Cerebellar cortex (tissue), 1 donor: ENCODE measurements at regions not wholly inside any gene's neighbourhood (a gene's known extent, or its start where the extent isn't known, plus 50 kb on each side); places are given as distances from the start of the nearest gene placed in this dataset.
"Not testable (repeated sequence)": the region's sequence is repeated elsewhere in the genome, so short reads cannot be mapped to it uniquely, and the experiment has no call there.

Experiments used
- DNase-seq: peaks from one replicate; pipeline ENCODE4 v3.0.0-alpha.2; 2015; ENCODE audit warnings: low spot score

- no peak for DNase-seq
Observed at GRCh38 chr16:55061126-55061525, 130.5 kb downstream of the IRX5 start.

GRCh38 chr16:55062442-55062841, 131.8 kb downstream of the IRX5 start:
- DNase-seq = no peak

DNA sequence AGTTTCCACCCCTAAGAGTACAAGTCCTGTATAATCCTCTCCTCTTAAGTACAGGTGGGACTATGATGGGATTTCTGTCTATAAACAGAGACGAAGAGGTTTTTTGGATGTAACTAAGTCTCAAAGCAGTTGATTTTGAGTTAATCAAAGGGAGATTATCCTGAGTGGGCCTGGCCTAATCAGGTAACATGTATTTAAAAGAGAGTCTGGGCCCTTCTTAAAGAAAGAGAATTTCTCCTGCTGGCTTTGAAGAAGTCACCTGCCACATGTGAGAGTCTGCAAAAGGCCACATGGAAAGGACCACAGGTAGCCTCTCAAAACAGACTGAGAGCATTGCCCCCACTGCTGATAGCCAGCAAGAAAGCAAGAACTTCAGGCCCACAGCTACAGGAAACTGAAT, 142.3 kb downstream of the IRX5 start:
- DNase-seq = no peak

- no peak for DNase-seq
Observed at GRCh38 chr16:55073830-55074229, 143.2 kb downstream of the IRX5 start.

GRCh38 chr16:55075208-55075607, 144.5 kb downstream of the IRX5 start:
- DNase-seq = not testable (repeated sequence)

DNA sequence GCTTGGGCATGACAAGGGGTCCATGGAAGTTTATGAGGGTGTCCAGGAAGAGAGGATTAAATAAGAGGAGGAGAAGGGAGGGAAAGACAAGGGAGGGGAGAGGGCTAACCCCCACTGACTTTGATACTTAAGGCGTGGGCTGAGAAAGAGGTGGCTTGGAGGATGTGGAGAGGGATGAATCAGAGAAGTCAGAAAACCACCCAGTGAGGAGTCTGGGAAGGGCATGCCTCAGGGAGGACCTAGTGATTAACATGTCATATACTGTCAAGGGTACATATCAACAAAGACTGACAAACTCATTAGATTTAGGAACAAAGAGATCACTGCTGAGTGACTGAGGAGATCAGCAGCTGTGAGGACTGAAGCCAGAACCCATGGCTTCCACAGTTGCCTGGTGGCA, 145.4 kb downstream of the IRX5 start:
- no peak for DNase-seq

- DNase-seq = no peak
Observed at GRCh38 chr16:55077266-55077665, 146.6 kb downstream of the IRX5 start.

DNA sequence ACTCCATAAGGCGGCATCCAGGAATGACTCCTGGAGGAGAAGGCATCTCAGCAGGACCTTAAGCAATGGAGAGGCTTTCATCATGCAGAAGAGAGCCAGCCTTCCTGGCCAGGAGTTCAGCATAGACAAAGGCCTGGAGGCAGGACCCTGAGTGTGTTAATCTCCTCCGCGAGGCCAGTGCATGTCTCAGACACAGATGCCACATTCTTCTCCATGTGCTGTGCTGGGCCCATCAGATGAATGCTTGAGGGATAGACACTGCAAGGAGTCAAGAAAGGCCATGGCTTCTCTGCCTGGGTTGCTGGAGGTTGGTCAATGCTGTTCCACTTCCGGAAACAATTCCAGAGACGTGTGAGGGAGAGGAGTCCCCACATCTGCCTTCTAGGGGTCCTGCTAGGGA, 147.5 kb downstream of the IRX5 start:
- DNase-seq = no peak

- DNase-seq = no peak
Observed at GRCh38 chr16:55078699-55079410, 148.2 kb downstream of the IRX5 start.

GRCh38 chr16:55081622-55082590, 151.2 kb downstream of the IRX5 start:
- DNase-seq = no peak

DNA sequence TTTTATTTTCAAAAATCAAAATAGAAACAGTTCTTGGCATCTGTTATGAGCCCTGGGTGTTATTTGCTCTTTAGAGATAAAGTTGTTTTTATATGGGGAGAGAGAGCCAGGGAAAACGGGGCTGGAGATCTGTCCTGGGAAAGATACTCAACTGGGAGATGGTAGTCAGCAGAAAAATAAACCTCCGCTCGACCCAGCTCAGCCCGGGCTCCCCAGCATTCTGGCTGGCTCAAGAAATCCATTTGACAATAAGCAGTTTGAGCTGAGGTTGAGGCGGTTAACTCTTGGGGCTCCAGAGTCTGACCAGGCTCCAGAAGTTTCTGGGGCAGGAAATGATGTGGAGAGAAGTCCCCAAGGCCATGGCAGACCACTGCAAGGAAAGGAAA, 151.9 kb downstream of the IRX5 start:
- DNase-seq = no peak

- no peak for DNase-seq
Observed at GRCh38 chr16:55083052-55083451, 152.4 kb downstream of the IRX5 start.

DNA sequence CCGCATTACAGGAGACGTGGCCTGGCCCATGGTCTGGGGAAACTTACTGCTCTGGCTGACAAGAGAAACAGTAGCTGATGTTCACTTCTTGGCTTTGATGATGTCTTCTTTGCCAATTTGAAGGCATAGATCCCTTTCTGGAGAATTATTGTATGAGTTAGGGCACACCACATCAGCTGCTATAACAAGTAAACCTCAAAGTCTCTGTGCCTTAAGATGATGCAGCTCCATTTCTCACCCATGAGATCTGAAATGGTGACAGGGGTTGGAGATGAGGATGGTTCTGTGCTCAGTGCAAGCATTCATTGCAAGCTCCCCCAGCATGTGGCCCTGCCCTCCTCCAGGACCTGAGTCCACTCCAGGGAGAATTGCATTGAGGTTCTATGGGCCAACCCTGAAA, 157.4 kb downstream of the IRX5 start:
- no peak for DNase-seq

DNA sequence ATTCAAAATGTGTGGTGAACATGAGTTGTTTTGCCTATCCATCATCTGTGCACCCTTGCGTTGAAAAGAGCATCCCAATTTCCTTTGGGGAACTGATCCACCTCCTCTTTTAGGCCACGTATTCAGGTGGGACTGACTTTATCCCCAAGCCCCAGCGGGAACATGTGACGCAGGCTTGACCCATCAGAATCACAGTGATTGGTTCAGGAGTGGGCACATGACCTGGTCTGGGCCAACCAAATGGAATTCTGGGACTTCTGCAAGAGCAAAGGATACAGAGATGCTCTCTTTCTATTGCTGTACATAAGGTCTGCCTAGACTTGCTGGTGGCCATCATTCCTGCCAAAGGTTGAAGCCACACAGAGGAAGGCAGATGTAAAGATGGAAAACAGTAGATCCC, 158.9 kb downstream of the IRX5 start:
- no peak for DNase-seq

DNA sequence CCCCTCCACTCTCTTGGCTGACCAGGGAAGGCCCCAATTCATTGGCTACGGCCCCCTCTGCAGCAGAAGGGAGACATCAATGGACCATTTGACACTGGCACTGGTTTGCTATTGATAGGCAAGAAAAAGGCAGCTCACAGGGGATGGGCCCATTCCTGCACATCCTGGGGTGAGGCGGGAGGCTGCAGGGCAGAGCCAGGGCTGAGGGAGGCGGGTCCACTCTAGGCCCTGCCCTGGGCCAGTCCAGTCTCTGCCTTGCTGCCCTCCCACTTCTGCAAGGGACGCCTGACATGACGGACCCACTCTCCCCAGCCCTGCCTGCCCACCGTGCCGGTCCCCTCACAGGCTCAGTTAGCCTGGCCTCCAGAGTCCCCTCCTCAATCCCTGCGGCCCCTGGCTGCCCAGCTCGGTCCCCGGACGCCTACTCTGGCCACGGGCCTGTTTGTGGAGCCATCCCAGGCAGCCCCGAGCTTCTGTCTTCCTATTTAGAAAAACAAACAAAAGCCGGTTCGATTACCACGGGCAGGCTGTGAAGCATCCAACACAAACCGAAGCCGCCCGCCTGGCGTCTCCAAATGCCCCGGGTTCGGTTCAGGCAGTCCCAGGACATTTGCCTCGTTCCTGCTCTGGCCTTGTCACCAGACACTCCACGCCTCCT, 160.7 kb downstream of the IRX5 start:
- DNase-seq = no peak

DNA sequence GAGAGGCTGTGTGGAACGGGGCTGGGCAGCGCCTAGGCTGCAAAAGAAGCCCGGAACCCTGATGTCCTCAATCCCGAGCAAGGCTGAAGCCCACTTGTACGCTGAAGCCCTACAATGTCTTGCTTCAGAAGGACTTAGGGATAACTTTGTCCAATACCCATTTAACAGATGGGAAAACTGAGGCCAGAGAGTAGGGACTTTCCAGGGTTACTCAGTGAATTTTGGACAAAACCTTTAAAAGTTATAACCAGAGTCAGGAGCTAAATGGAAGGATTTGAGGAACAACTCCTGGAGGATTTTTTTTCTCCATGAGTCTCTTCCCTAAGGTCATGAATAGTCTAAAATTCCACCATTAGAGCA, 161.2 kb downstream of the IRX5 start:
- no peak for DNase-seq

GRCh38 chr16:55100100-55100499, 169.4 kb downstream of the IRX5 start:
- no peak for DNase-seq

DNA sequence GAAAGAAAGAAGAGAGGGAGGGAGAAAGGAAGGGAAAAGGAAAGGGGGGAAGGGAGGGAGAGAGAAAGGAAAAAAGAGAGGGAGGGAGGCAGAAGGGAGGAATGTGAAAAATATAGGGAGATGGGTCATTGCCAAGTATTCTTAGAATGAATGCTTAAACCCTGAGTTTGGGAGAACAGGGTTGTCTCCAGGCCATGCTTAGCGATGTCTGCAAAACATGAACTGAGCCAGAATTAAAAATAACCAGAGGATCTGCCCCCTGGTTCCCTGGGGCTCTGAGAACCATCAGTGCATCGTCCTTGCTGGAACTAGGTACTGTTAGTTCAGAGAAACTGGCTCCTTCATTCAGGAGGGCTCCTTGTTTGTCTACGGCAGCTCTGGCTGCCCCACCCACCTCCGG, 170.4 kb downstream of the IRX5 start:
- DNase-seq = no peak

DNA sequence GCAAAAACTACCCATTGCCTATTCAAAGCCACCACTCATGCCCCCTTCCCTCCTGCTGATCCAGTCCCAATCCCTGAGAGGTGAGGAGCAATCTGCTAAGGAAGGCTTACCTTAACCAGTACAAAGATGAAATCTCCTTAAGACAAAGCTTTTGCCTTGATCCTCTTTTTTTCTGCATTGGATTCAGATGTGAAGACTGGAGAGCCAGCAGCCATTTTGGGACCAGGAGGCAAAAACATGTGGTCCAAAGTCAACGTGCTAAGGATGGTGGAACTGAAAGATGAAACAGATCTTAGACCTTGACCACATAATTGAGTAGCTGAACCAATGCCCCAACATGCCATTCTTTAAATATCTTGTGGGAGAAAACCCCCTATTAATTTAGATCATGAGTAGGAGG, 171.4 kb downstream of the IRX5 start:
- DNase-seq = no peak

GRCh38 chr16:55102531-55102930, 171.9 kb downstream of the IRX5 start:
- DNase-seq = no peak

GRCh38 chr16:55107851-55108250, 177.2 kb downstream of the IRX5 start:
- no peak for DNase-seq

DNA sequence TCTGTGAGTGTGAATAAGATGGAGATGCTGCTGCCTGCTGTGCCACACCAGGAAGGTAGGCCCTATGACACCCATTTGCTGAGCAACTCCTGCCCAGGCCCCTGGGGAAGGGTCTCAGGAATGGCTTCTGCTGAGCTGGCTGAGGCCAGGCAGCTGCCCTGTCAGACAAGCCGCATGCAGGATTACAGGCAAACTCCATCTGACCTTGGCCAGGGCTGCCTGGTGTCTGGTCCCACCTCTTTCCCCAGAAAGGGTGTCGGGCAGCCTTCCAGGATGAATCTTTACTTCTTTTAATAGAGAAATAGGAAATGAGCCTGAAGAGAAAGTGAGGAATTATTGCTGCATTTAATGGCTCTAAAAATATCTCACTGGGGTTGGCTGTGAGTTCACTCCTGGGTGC, 182.5 kb downstream of the IRX5 start:
- no peak for DNase-seq

GRCh38 chr16:55115506-55115905, 184.8 kb downstream of the IRX5 start:
- no peak for DNase-seq
